Keratinocyte (primary cell): ENCODE measurements at regions not wholly inside any gene's neighbourhood (a gene's known extent, or its start where the extent isn't known, plus 50 kb on each side); places are given as distances from the start of the nearest gene placed in this dataset.

Experiments
- DNase-seq: peaks from one replicate; pipeline ENCODE4 v3.0.0-alpha.2; 2011; ENCODE audit warnings: low read depth, missing footprints, low spot score
- FAIRE-seq: peaks from 2 replicates; lab custom pipeline; 2011; peaks lifted over from hg19 to GRCh38; lab: Jason Lieb, UNC
- H2AFZ ChIP-seq: 2 replicates; pipeline ENCODE4 v1.6.0; 2012; ENCODE audit warnings: low read length, control low read depth, inconsistent platforms; ENCODE audit not compliant: control insufficient read depth
- H3K27ac ChIP-seq: 2 replicates; pipeline ENCODE4 v1.5.1; 2011; ENCODE audit warnings: low read length; ENCODE audit not compliant: control insufficient read depth, insufficient read depth
- H3K27me3 ChIP-seq: 3 replicates; pipeline ENCODE4 v1.6.0; 2011; ENCODE audit warnings: low read length; ENCODE audit not compliant: control insufficient read depth, insufficient read depth; ENCODE audit errors: extremely low read depth
- H3K36me3 ChIP-seq, 2 experiments: 2 replicates in 1 of 2; 3 replicates in 1 of 2; pipeline ENCODE4 v1.5.1; 2011; ENCODE audit warnings: low read length in 2 of 2, mild to moderate bottlenecking in 1 of 2; ENCODE audit not compliant: control insufficient read depth in 2 of 2, insufficient read depth in 2 of 2; ENCODE audit errors: extremely low read depth in 1 of 2
- H3K4me1 ChIP-seq: 3 replicates; pipeline ENCODE4 v1.5.1; 2011; ENCODE audit warnings: low read length; ENCODE audit not compliant: control insufficient read depth, insufficient read depth; ENCODE audit errors: extremely low read depth
- H3K4me2 ChIP-seq: 3 replicates; pipeline ENCODE4 v1.6.0; 2011; ENCODE audit warnings: low read depth, low read length; ENCODE audit not compliant: control insufficient read depth, insufficient read depth; ENCODE audit errors: extremely low read depth
- H3K4me3 ChIP-seq, 3 experiments: fragments of 200-600 bp in 1 of 3; sonication (generic) in 1 of 3; 2 replicates in 2 of 3; 3 replicates in 1 of 3; pipeline ENCODE4 v1.5.1; 2011 to 2016; ENCODE audit warnings: low read length in 3 of 3, mild to moderate bottlenecking in 3 of 3, control low read depth in 2 of 3, inconsistent platforms in 1 of 3, low read depth in 1 of 3, mixed read lengths in 1 of 3, mixed run types in 1 of 3, moderate library complexity in 1 of 3; ENCODE audit not compliant: control insufficient read depth in 2 of 3, insufficient read depth in 2 of 3; ENCODE audit errors: extremely low read depth in 1 of 3
- H3K79me2 ChIP-seq: 2 replicates; pipeline ENCODE4 v1.6.0; 2012; ENCODE audit warnings: low read length; ENCODE audit not compliant: control insufficient read depth, insufficient read depth
- H3K9ac ChIP-seq: 3 replicates; pipeline ENCODE4 v1.6.0; 2011; ENCODE audit warnings: low read length; ENCODE audit not compliant: control insufficient read depth, insufficient read depth; ENCODE audit errors: extremely low read depth
- H3K9me1 ChIP-seq: 3 replicates; pipeline ENCODE4 v1.6.0; 2011; ENCODE audit warnings: low read length; ENCODE audit not compliant: control insufficient read depth, insufficient read depth; ENCODE audit errors: extremely low read depth
- H3K9me3 ChIP-seq: 2 replicates; pipeline ENCODE4 v1.5.1; 2012; ENCODE audit warnings: low read depth, low read length; ENCODE audit not compliant: control insufficient read depth
- H4K20me1 ChIP-seq: 3 replicates; pipeline ENCODE4 v1.6.0; 2011; ENCODE audit warnings: low read length; ENCODE audit not compliant: control insufficient read depth, insufficient read depth; ENCODE audit errors: extremely low read depth
- EZH2 ChIP-seq: IDR thresholded peaks from one replicate; pipeline ENCODE4 v1.6.1; 2012; ENCODE audit warnings: inconsistent platforms, mild to moderate bottlenecking, low read length, moderate library complexity
- dilution Hi-C: fragments of 300-500 bp; cut with MboI; formaldehyde crosslinking; loops from one replicate; pipeline ENCODE4 v1.7.0; 2020; ENCODE audit warnings: low sequenced_read_pairs; ENCODE audit not compliant: extremely low pct_ligation_motif_present
- TF ChIP-seq, protein P1 (sequence below), 3 experiments: IDR thresholded peaks in 1 of 3; conservative IDR thresholded peaks in 1 of 3; optimal IDR thresholded peaks in 1 of 3; 2 replicates in 2 of 3; 3 replicates in 1 of 3; pipeline versions ENCODE3 to v1.5.1; 2011; ENCODE audit warnings: low read length in 3 of 3, mild to moderate bottlenecking in 3 of 3, moderate library complexity in 2 of 3, control low read depth in 1 of 3, inconsistent platforms in 1 of 3; ENCODE audit not compliant: insufficient read depth in 2 of 3; ENCODE audit errors: extremely low read depth in 1 of 3

DNA sequence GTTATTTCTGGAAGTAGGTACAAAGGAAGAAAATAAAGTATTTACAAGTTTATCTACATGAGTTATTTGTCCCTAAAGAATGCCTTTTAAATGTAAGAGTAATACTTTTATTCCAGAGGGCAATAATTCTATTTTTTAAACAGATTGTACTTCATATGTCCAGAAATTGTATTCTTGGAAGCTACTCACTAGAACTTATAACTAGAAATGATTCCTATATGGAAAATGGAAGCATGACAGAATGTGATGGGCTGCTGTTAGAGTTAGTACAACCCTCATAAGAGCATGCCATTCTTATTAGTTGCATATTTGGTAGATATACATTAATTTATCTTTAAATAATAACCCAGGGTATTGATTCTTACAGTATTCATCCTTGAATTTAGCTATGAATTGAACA is 362.0 kb downstream of the FSIP2 start:
- Histone ChIP-seq H3K27me3 (no peaks in the 10 kb centered on the region), H3K4me3 (no peak overlapping the region)
- FAIRE-seq, result no peak

DNA sequence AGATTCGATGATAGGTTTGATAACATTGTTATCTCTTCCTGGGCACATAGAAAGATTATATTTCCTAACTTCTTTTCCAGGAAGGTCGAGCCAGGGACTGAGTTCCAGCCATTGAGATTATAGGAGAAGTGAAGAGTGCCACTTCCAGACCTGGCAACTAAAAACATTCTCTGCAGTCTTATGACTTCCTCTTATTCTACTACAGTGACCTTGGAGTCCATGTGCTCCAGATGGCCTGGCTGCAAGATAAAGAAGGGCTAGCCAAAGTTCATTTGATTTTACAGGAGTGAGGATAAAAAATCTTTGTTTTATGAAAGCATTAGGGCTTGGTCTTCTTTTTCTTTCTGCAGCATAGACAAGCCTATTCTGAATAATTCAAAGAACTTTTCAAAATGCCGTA is 363.0 kb downstream of the FSIP2 start:
- dilution Hi-C loops, result no loop called here
- DNase-seq, result no peak
- no peak for FAIRE-seq
- H3K4me2 ChIP-seq, result no peak overlapping the region
- H3K9me1 ChIP-seq, result no peaks in the 10 kb centered on the region
- H3K9me3 ChIP-seq, result no peaks in the 10 kb centered on the region
- H2AFZ ChIP-seq, result no peak overlapping the region
- no peak overlapping the region for H3K27ac ChIP-seq
- no peaks in the 10 kb centered on the region for H3K27me3 ChIP-seq
- H3K4me3 ChIP-seq, result no peak overlapping the region
- no peak overlapping the region for H3K9ac ChIP-seq
- H3K36me3 ChIP-seq, result no peaks in the 10 kb centered on the region
- no peaks in the 10 kb centered on the region for H4K20me1 ChIP-seq
- TF ChIP-seq EZH2, result no peak
- TF ChIP-seq, protein P1, sequence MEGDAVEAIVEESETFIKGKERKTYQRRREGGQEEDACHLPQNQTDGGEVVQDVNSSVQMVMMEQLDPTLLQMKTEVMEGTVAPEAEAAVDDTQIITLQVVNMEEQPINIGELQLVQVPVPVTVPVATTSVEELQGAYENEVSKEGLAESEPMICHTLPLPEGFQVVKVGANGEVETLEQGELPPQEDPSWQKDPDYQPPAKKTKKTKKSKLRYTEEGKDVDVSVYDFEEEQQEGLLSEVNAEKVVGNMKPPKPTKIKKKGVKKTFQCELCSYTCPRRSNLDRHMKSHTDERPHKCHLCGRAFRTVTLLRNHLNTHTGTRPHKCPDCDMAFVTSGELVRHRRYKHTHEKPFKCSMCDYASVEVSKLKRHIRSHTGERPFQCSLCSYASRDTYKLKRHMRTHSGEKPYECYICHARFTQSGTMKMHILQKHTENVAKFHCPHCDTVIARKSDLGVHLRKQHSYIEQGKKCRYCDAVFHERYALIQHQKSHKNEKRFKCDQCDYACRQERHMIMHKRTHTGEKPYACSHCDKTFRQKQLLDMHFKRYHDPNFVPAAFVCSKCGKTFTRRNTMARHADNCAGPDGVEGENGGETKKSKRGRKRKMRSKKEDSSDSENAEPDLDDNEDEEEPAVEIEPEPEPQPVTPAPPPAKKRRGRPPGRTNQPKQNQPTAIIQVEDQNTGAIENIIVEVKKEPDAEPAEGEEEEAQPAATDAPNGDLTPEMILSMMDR (optimal IDR thresholded peaks at IDR 0.05 in 1 of 3, IDR thresholded peaks at IDR 0.05 in 1 of 3, conservative IDR thresholded peaks at IDR 0.05 in 1 of 3; ENCODE audit: extremely low read depth in 1 of 3, insufficient read depth in 2 of 3, low read length in 3 of 3), result no peak
- no peaks in the 10 kb centered on the region for H3K4me1 ChIP-seq
- no peaks in the 10 kb centered on the region for H3K79me2 ChIP-seq

More for the DNA sequence above, 362.0 kb downstream of the FSIP2 start:
- TF ChIP-seq EZH2, result no peak
- TF ChIP-seq, protein P1 (optimal IDR thresholded peaks at IDR 0.05 in 1 of 3, IDR thresholded peaks at IDR 0.05 in 1 of 3, conservative IDR thresholded peaks at IDR 0.05 in 1 of 3; ENCODE audit: extremely low read depth in 1 of 3, insufficient read depth in 2 of 3, low read length in 3 of 3), result no peak
- Histone ChIP-seq H3K4me2 (no peak overlapping the region), H3K79me2 (no peaks in the 10 kb centered on the region), H3K9me1 (no peaks in the 10 kb centered on the region), H2AFZ (no peak overlapping the region), H3K27ac (no peak overlapping the region), H3K36me3 (no peaks in the 10 kb centered on the region), H3K9me3 (no peaks in the 10 kb centered on the region), H3K4me1 (no peaks in the 10 kb centered on the region), H3K9ac (no peak overlapping the region), H4K20me1 (no peaks in the 10 kb centered on the region)
- DNase-seq, result no peak
- dilution Hi-C loops, result no loop called here
